ENCODE measurements at regions not wholly inside any gene's neighbourhood (a gene's known extent, or its start where the extent isn't known, plus 50 kb on each side); places are given as distances from the start of the nearest gene placed in this dataset.

GRCh38 chr2:172373766-172374165, 53.6 kb upstream of the ITGA6 start:
- TF ChIP-seq POLR2AphosphoS5 (IDR thresholded peaks at IDR 0.05; ENCODE audit: borderline replicate concordance, low read depth, low read length) (no peak), EZH2 (IDR thresholded peaks at IDR 0.05) (no peak), FOXP2 (optimal IDR thresholded peaks at IDR 0.05; ENCODE audit: control extremely low read depth, extremely low read length, insufficient read depth) (no peak)

Data from SK-N-MC (cell line).